PC-3 (cell line): ENCODE measurements at regions not wholly inside any gene's neighbourhood (a gene's known extent, or its start where the extent isn't known, plus 50 kb on each side); places are given as distances from the start of the nearest gene placed in this dataset.

ENCODE experiments used
- ATAC-seq: fragments of 200-7000 bp; cut with Tn5 transposase; 2 replicates; pipeline ENCODE4 v1.9.1; 2020; ENCODE audit warnings: mild to moderate bottlenecking, moderate library complexity
- BruUV-seq: library from RNA; stranded (reverse); fragments of 400-500 nt; replicated peaks from 2 replicates; lab custom pipeline; 2021; lab: Mats Ljungman, UMichigan
- CTCF ChIA-PET: fragments of 300-600 bp; sonication (Branson Sonifier 250); formaldehyde crosslinking; loops from one replicate; lab custom pipeline; 2022; ENCODE audit warnings: antibody characterized with exemption; lab: Charles Lee
- POLR2A ChIA-PET: fragments of 300-600 bp; sonication (Branson Sonifier 250); formaldehyde crosslinking; loops from one replicate; lab custom pipeline; 2022; ENCODE audit warnings: antibody characterized with exemption; ENCODE audit not compliant: unreplicated experiment; lab: Charles Lee
- DNase-seq: peaks from one replicate; pipeline ENCODE4 v3.0.0-alpha.2; 2015
- H2AFZ ChIP-seq: fragments of 300-600 bp; sonication (generic); 2 replicates; pipeline ENCODE4 v1.6.0; 2016; ENCODE audit warnings: antibody characterized with exemption, low read length
- H3F3A ChIP-seq: fragments of 300-600 bp; sonication (generic); one replicate; pipeline ENCODE4 v1.6.0; 2017; ENCODE audit warnings: antibody characterized with exemption, low read length, control low read depth, mild to moderate bottlenecking; ENCODE audit not compliant: unreplicated experiment
- H3K27ac ChIP-seq: fragments of 300-600 bp; sonication (generic); 2 replicates; pipeline ENCODE4 v1.5.1; 2016; ENCODE audit warnings: mild to moderate bottlenecking, low read length
- H3K27me3 ChIP-seq: fragments of 300-600 bp; sonication (generic); 2 replicates; pipeline ENCODE4 v1.6.1; 2016; ENCODE audit warnings: low read length, mixed read lengths
- H3K36me3 ChIP-seq: fragments of 300-600 bp; sonication (generic); 2 replicates; pipeline ENCODE4 v1.6.1; 2016; ENCODE audit warnings: low read depth, mixed run types, low read length, mixed read lengths
- H3K4me1 ChIP-seq: fragments of 300-600 bp; sonication (generic); 2 replicates; pipeline ENCODE4 v1.5.1; 2016; ENCODE audit warnings: low read length; ENCODE audit not compliant: insufficient read depth
- H3K4me2 ChIP-seq: fragments of 300-600 bp; sonication (generic); 2 replicates; pipeline ENCODE4 v1.6.0; 2016; ENCODE audit warnings: low read length
- H3K4me3 ChIP-seq: fragments of 300-600 bp; sonication (generic); 2 replicates; pipeline ENCODE4 v1.5.1; 2016; ENCODE audit warnings: mild to moderate bottlenecking, low read length, mixed read lengths
- H3K79me2 ChIP-seq: fragments of 300-600 bp; sonication (generic); 2 replicates; pipeline ENCODE4 v1.6.1; 2017; ENCODE audit warnings: low read length, mixed read lengths
- H3K9ac ChIP-seq: fragments of 300-600 bp; sonication (generic); 2 replicates; pipeline ENCODE4 v1.6.0; 2016; ENCODE audit warnings: mild to moderate bottlenecking, low read length
- H3K9me2 ChIP-seq: fragments of 300-600 bp; sonication (generic); replicated peaks from 2 replicates; pipeline ENCODE4 v1.6.1; 2016; ENCODE audit warnings: mixed run types, low read length, mixed read lengths
- H3K9me3 ChIP-seq: fragments of 300-600 bp; sonication (generic); 2 replicates; pipeline ENCODE4 v1.6.1; 2016; ENCODE audit warnings: low read length, mixed read lengths
- H4K20me1 ChIP-seq: fragments of 300-600 bp; sonication (generic); 2 replicates; pipeline ENCODE4 v1.6.1; 2016; ENCODE audit warnings: low read length, mixed read lengths
- CTCF ChIP-seq: fragments of 300-600 bp; sonication (generic); conservative IDR thresholded peaks from 2 replicates; pipeline ENCODE4 v1.5.1; 2017; ENCODE audit warnings: antibody characterized with exemption, low read depth, mild to moderate bottlenecking, low read length
- EZH2 ChIP-seq: fragments of 300-600 bp; sonication (generic); IDR thresholded peaks from one replicate; pipeline ENCODE4 v1.6.1; 2017; ENCODE audit warnings: antibody characterized with exemption, mild to moderate bottlenecking, low read length; ENCODE audit not compliant: unreplicated experiment
- EZH2phosphoT487 ChIP-seq: fragments of 300-600 bp; sonication (generic); IDR thresholded peaks from 2 replicates; pipeline ENCODE4 v1.6.1; 2018; ENCODE audit warnings: mild to moderate bottlenecking, antibody characterized with exemption, low read length, borderline replicate concordance
- intact Hi-C: fragments of 100-400 bp; cut with micrococcal nuclease; formaldehyde crosslinking; loops from 2 replicates; pipeline ENCODE4 v1.9.0; 2023

DNA sequence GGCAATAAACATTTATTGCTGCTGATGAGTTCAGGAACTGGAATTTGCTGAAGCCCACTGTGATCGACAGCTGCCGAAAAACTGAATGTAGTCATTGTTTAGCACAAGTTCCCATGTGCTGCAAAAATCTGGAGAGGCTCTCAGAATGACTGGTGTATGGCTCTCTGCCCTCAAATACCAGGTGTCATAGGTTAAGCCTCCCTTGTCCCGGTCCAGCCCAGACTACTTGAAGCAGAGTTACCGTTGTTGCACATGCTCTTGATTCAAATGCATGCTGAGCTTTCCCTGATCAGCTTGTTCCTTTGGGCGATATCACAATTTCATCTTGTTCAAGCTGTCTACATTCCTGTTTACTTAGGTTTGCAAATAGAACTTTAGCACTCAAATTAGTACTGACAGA lies 625.2 kb downstream of the CPS1 start:
- Histone ChIP-seq H3K9ac (no peak overlapping the region), H3K4me2 (peak overlapping the region; percentile 13), H3K9me3 (no peaks in the 10 kb centered on the region), H3K9me2 (0 out of 2 replicates have a peak, but pooled peaks cover 3% of the 10 kb centered on the region), H3K4me1 (0 out of 2 replicates have a peak, but pooled peaks cover 8% of the 10 kb centered on the region), H3F3A (no peaks in the 10 kb centered on the region), H3K27ac (no peak overlapping the region), H3K4me3 (no peak overlapping the region), H2AFZ (peak overlapping the region; percentile 12; the same call in 1 of the 2 replicates), H3K36me3 (no peaks in the 10 kb centered on the region), H3K79me2 (no peaks in the 10 kb centered on the region), H3K27me3 (no peaks in the 10 kb centered on the region; the same call in 1 of the 2 replicates), H4K20me1 (no peaks in the 10 kb centered on the region)
- BruUV-seq, result no TSS peak
- ChIA-PET POLR2A (no interaction called here), CTCF (interaction anchor here (0.6 kb wide), 1 partner anchor 556 kb away, joined by 3 read pairs; no protein-coding TSS in a partner anchor)
- ATAC-seq (peak; percentile 84), DNase-seq (peak; percentile 44)
- no peak for TF ChIP-seq EZH2
- no peak for TF ChIP-seq CTCF
- TF ChIP-seq EZH2phosphoT487, result no peak
- intact Hi-C loops, result no loop called here

- Histone ChIP-seq H3K9me3 (no peaks in the 10 kb centered on the region), H3K36me3 (no peaks in the 10 kb centered on the region), H3F3A (no peaks in the 10 kb centered on the region), H3K4me3 (no peak overlapping the region), H3K27me3 (no peaks in the 10 kb centered on the region; the same call in 1 of the 2 replicates), H3K9ac (no peak overlapping the region), H3K4me1 (no peaks in the 10 kb centered on the region), H4K20me1 (no peaks in the 10 kb centered on the region), H3K4me2 (no peak overlapping the region), H2AFZ (no peak overlapping the region), H3K9me2 (0 out of 2 replicates have a peak, but pooled peaks cover 3% of the 10 kb centered on the region), H3K79me2 (no peaks in the 10 kb centered on the region), H3K27ac (no peak overlapping the region)
- ChIA-PET CTCF (no interaction called here), POLR2A (no interaction called here)
- no TSS peak for BruUV-seq
- intact Hi-C loops, result no loop called here
- no peak for DNase-seq
- TF ChIP-seq EZH2, result no peak
- TF ChIP-seq CTCF, result no peak
- TF ChIP-seq EZH2phosphoT487, result no peak
- no peak for ATAC-seq
Observed at GRCh38 chr2:211187602-211188001, 631.2 kb downstream of the CPS1 start.

DNA sequence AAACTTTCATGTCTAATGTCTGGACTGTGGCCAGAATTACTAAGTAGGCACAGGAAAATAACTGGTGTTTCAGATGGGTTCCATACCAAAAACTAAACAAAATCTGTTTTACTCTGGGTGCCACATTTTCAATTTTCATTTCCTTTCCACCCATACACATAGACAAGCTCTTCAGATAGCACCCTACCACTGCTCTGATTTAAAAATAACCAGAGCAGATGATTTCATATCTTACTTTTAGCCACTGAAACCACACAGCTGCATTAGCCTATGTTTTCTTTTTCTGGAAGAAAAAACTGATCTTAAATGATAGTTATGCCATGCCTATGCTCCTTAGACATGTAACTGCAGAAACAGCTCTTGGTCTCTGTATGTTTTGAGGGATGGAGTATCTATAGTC lies 647.6 kb downstream of the CPS1 start:
- H3K4me1 ChIP-seq, result no peaks in the 10 kb centered on the region
- no peak overlapping the region for H3K9ac ChIP-seq
- H3K9me3 ChIP-seq, result no peaks in the 10 kb centered on the region
- no peaks in the 10 kb centered on the region for H3F3A ChIP-seq
- H2AFZ ChIP-seq, result no peak overlapping the region
- H3K4me2 ChIP-seq, result no peak overlapping the region
- ChIA-PET POLR2A (no interaction called here), CTCF (no interaction called here)
- H3K79me2 ChIP-seq, result no peaks in the 10 kb centered on the region
- no peak overlapping the region for H3K4me3 ChIP-seq
- DNase-seq (no peak), ATAC-seq (no peak)
- H3K9me2 ChIP-seq, result no peaks in the 10 kb centered on the region
- BruUV-seq, result no TSS peak
- intact Hi-C loops, result no loop called here
- no peak overlapping the region for H3K27ac ChIP-seq
- TF ChIP-seq EZH2, result no peak
- no peak for TF ChIP-seq EZH2phosphoT487
- TF ChIP-seq CTCF, result no peak
- H4K20me1 ChIP-seq, result no peaks in the 10 kb centered on the region
- no peaks in the 10 kb centered on the region for H3K27me3 ChIP-seq
- no peaks in the 10 kb centered on the region for H3K36me3 ChIP-seq
